Muscle layer of colon (tissue), 2 donors: ENCODE measurements at regions not wholly inside any gene's neighbourhood (a gene's known extent, or its start where the extent isn't known, plus 50 kb on each side); places are given as distances from the start of the nearest gene placed in this dataset.

ENCODE experiments used
- H3K27ac ChIP-seq: one replicate; pipeline ENCODE4 v1.7.0; 2013; ENCODE audit warnings: low read depth, mild to moderate bottlenecking, low read length, moderate library complexity
- H3K27me3 ChIP-seq, 2 donors: one replicate each; pipeline ENCODE4 v1.7.0; 2013; ENCODE audit warnings: low read length in 2 of 2, mild to moderate bottlenecking in 2 of 2; ENCODE audit not compliant: insufficient read depth in 2 of 2, control insufficient read depth in 1 of 2
- H3K36me3 ChIP-seq: one replicate; pipeline ENCODE4 v1.7.0; 2013; ENCODE audit warnings: mild to moderate bottlenecking, low read length; ENCODE audit not compliant: insufficient read depth
- H3K4me1 ChIP-seq: one replicate; pipeline ENCODE4 v1.7.0; 2013; ENCODE audit warnings: mild to moderate bottlenecking, low read length; ENCODE audit not compliant: insufficient read depth
- H3K4me3 ChIP-seq, 2 donors: one replicate each; pipeline ENCODE4 v1.7.0; 2013; ENCODE audit warnings: low read length in 2 of 2, low read depth in 1 of 2, mild to moderate bottlenecking in 1 of 2, moderate library complexity in 1 of 2
- H3K9ac ChIP-seq: one replicate; pipeline ENCODE4 v1.7.0; 2013; ENCODE audit warnings: low read length
- H3K9me3 ChIP-seq: one replicate; pipeline ENCODE4 v1.7.0; 2013; ENCODE audit warnings: mild to moderate bottlenecking, low read length
- donor health status: abdominal sarcoma.
- donor health status: Adenocarcinoma of cecum.

DNA sequence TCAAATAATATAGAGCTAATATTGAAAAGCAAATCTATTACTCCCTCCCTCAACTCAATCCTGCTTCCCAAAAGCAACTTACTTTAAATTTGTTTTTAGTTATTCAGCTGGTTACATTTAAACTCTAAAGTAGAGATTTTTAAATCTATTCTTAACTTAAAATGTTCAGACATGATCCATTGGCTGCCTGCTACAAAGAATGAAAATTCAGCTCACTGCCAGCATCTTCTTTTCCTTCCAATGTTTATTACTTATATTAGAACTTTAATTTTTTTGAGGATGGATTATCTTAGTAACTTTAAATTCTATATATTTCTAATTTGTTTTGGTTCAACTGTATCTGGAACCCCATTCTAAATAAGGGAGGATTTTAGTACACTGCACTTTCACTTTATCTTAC, 163.2 kb downstream of the TMEM167A start:
- no peak overlapping the region for H3K4me3 ChIP-seq
- no peak overlapping the region for H3K9ac ChIP-seq
- H3K36me3 ChIP-seq = no peaks in the 10 kb centered on the region
- no peaks in the 10 kb centered on the region for H3K27me3 ChIP-seq
- no peaks in the 10 kb centered on the region for H3K4me1 ChIP-seq
- H3K9me3 ChIP-seq = no peaks in the 10 kb centered on the region
- no peak overlapping the region for H3K27ac ChIP-seq

- Histone ChIP-seq H3K27me3 (no peaks in the 10 kb centered on the region), H3K27ac (no peak overlapping the region), H3K9me3 (no peaks in the 10 kb centered on the region), H3K9ac (no peak overlapping the region), H3K4me3 (no peak overlapping the region), H3K4me1 (no peaks in the 10 kb centered on the region), H3K36me3 (no peaks in the 10 kb centered on the region)
These were observed 164.7 kb downstream of the TMEM167A start for GRCh38 chr5:82912462-82912861.

DNA sequence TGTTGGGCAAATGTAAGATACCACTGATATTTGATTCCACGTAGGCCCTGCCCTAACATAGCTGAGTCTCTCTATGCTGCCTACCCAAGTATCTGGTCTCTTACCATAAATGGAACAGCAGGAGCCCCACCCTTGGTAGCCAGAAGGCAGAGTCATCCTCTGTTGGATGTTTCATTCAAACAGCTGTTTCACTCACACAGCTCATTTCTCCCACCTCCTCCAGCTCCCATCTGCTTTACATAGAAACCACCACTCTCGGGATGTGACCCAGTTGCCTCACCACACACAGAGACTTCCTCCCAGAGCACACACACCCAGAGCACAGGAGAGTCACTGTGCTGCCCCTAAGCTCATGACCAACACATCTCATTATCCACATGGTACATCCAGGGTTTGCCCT, 165.3 kb downstream of the TMEM167A start:
- H3K27ac ChIP-seq = no peak overlapping the region

GRCh38 chr5:82910905-82911304, 166.3 kb downstream of the TMEM167A start:
- Histone ChIP-seq H3K36me3 (no peaks in the 10 kb centered on the region), H3K9ac (no peak overlapping the region), H3K27ac (no peak overlapping the region), H3K4me1 (no peaks in the 10 kb centered on the region), H3K9me3 (no peaks in the 10 kb centered on the region), H3K27me3 (no peaks in the 10 kb centered on the region), H3K4me3 (no peak overlapping the region)

More for the DNA sequence above, 165.3 kb downstream of the TMEM167A start:
- H3K9me3 ChIP-seq = no peaks in the 10 kb centered on the region
- H3K4me1 ChIP-seq = no peaks in the 10 kb centered on the region
- H3K4me3 ChIP-seq = no peak overlapping the region
- H3K27me3 ChIP-seq = no peaks in the 10 kb centered on the region
- no peaks in the 10 kb centered on the region for H3K36me3 ChIP-seq
- H3K9ac ChIP-seq = no peak overlapping the region

- Histone ChIP-seq H3K27me3 (no peaks in the 10 kb centered on the region), H3K36me3 (no peaks in the 10 kb centered on the region), H3K4me1 (no peaks in the 10 kb centered on the region)
These were observed 166.7 kb downstream of the TMEM167A start for GRCh38 chr5:82910491-82910890.

DNA sequence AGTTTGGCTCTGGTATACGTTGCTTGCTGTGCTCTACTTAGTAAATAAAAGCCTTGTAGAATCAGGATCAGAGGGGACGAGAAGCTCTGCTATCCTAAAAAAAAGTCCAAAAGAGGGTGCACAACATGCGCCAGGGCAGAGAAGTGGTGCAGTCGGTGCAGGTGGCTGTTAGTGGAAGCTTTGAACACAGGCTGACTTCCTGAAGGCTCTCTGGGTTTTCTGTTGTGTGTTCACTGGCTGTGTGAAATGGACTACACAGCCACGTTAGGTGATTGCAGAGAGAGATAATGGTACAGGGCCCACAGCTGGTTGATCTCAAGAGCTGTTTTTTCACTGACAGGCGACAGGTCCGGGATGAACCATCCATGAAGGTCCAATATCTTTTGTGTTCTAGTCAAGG, 167.4 kb downstream of the TMEM167A start:
- no peaks in the 10 kb centered on the region for H3K9me3 ChIP-seq
- H3K9ac ChIP-seq = no peak overlapping the region
- no peaks in the 10 kb centered on the region for H3K27me3 ChIP-seq
- H3K4me1 ChIP-seq = no peaks in the 10 kb centered on the region
- no peak overlapping the region for H3K27ac ChIP-seq
- H3K4me3 ChIP-seq = no peak overlapping the region
- no peaks in the 10 kb centered on the region for H3K36me3 ChIP-seq

More at GRCh38 chr5:82910491-82910890, 166.7 kb downstream of the TMEM167A start:
- Histone ChIP-seq H3K27ac (no peak overlapping the region), H3K9ac (no peak overlapping the region), H3K9me3 (no peaks in the 10 kb centered on the region), H3K4me3 (no peak overlapping the region)

- H3K4me3 ChIP-seq = no peak overlapping the region
- no peaks in the 10 kb centered on the region for H3K4me1 ChIP-seq
- H3K36me3 ChIP-seq = no peaks in the 10 kb centered on the region
- H3K9ac ChIP-seq = no peak overlapping the region
- H3K27me3 ChIP-seq = no peaks in the 10 kb centered on the region
- H3K27ac ChIP-seq = no peak overlapping the region
- no peaks in the 10 kb centered on the region for H3K9me3 ChIP-seq
These were observed 171.2 kb downstream of the TMEM167A start for GRCh38 chr5:82905986-82906385.

DNA sequence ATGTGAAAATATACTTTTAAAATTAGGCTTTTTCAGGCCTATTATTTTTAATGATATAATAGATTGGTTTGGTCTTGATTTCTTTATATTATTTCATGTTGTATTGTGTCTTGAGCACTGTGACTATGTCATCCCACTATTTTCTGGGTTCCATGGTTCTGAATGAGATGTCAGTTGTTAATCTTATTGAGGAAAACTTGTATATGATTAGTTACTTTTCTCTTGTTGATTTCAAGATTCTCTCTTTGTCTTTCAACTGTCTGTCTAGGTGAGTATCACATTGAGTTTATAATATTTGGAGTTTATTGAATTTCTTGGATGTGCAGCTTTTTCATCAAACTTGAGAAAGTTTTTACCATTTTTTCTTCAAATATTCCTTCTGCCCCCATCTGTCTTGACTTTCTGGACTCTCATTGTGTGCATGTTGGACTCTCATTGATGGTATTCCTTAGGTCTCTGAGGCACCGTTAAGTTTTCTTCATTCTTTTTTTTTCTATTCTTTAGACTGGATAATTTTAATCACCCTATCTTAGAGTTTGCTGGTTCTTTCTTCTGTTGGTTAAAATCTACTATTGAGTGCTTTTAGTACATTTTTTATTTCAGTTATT, 175.8 kb downstream of the TMEM167A start:
- H3K9ac ChIP-seq = no peak overlapping the region
- no peaks in the 10 kb centered on the region for H3K9me3 ChIP-seq
- no peaks in the 10 kb centered on the region for H3K36me3 ChIP-seq
- no peaks in the 10 kb centered on the region for H3K4me1 ChIP-seq
- no peak overlapping the region for H3K27ac ChIP-seq
- H3K4me3 ChIP-seq = no peak overlapping the region
- H3K27me3 ChIP-seq = no peaks in the 10 kb centered on the region

DNA sequence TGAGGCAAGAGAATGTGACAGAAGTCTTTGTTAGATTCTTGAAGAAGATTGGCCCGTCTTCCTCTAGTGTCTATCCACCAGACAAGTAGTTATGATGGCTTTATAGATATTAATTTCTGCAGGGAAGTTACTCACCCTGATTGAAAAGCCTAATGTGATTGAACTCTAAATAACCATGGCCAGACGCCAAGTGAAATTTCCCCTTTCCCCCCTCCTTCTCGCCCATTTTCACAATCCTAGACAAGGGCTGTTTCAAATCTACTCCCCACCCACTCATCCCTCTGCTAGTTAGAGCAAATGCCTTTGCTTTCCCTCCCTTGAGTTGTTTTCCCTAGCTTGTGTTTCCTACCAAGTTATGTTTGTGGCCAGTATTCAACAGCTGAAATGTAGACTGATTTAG, 182.5 kb downstream of the TMEM167A start:
- Histone ChIP-seq H3K27me3 (no peaks in the 10 kb centered on the region), H3K4me3 (no peak overlapping the region), H3K9me3 (no peaks in the 10 kb centered on the region), H3K9ac (no peak overlapping the region), H3K4me1 (no peaks in the 10 kb centered on the region), H3K36me3 (no peaks in the 10 kb centered on the region), H3K27ac (no peak overlapping the region)

GRCh38 chr5:82889088-82889487, 188.1 kb downstream of the TMEM167A start:
- H3K9me3 ChIP-seq = no peaks in the 10 kb centered on the region
- H3K27me3 ChIP-seq = no peaks in the 10 kb centered on the region
- no peaks in the 10 kb centered on the region for H3K36me3 ChIP-seq
- no peak overlapping the region for H3K9ac ChIP-seq
- H3K4me3 ChIP-seq = no peak overlapping the region
- H3K4me1 ChIP-seq = no peaks in the 10 kb centered on the region
- no peak overlapping the region for H3K27ac ChIP-seq

DNA sequence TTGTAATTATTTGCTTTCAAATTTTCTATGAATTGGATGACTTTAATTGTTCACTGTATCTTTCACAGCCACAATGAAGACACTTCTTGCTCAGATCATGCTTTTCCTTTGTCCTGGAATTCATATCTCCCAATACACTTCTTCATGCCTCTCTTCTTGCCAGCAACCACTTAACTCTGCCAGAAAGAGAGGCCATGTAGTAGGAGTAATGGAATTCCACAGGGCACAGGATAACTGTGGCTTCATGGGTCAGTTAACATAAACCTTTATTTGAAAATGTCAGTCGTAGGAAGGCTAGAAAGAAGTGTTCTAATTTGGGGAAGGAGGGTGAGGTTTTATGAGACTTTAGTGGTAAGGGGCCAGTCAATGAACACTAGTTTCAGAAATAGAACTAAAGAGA, 190.3 kb downstream of the TMEM167A start:
- Histone ChIP-seq H3K4me3 (no peak overlapping the region), H3K4me1 (no peaks in the 10 kb centered on the region), H3K27ac (no peak overlapping the region), H3K9me3 (no peaks in the 10 kb centered on the region), H3K9ac (no peak overlapping the region), H3K36me3 (no peaks in the 10 kb centered on the region), H3K27me3 (no peaks in the 10 kb centered on the region)

DNA sequence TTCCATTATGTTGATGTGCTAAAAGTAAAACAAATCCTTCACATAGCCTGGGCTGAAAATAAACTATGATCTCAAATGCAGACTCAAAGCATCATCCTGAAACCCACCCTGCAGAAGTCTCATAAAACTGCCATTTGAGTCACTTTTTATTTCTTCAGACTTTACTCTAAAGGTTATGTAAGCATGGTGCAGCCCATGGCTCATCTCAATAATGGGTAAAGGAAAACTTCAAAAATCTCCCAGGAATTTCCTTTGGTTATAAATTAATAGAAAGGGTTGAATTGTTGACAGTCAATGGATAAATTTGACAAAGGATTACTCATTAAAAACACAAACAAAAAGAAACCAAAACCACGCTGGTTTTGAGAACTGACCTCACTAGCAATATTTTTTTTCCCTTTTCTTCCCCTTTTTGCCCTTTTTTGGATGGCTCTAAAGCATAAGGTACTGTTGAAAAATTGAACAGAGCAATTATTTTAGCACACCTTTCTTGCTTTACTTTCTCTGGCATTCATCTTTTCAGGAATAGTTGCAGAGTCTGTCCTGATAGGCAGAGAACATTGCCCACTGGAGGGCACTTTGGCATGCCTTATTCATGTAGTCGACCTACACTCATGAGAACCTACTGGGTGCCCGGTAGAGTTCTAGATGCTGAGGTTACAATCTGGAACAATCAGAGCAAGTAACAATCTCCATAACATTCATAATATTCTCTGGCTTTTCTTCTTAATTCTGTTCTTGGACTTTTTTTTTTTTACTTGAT, 191.4 kb downstream of the TMEM167A start:
- Histone ChIP-seq H3K4me1 (no peaks in the 10 kb centered on the region), H3K4me3 (no peak overlapping the region), H3K36me3 (no peaks in the 10 kb centered on the region), H3K9ac (no peak overlapping the region), H3K27me3 (no peaks in the 10 kb centered on the region), H3K9me3 (no peaks in the 10 kb centered on the region), H3K27ac (no peak overlapping the region)
